Cardiac fibroblast (primary cell): ENCODE measurements at regions not wholly inside any gene's neighbourhood (a gene's known extent, or its start where the extent isn't known, plus 50 kb on each side); places are given as distances from the start of the nearest gene placed in this dataset.

Experiments used
- DNase-seq, 2 donors: peaks; one replicate each; pipeline versions ENCODE4 v3.0.0 to v3.0.0-alpha.2; 2010; ENCODE audit warnings: low read depth in 2 of 2
- H3K4me3 ChIP-seq, 2 donors: replicated peaks in 1 of 2; 1 replicate in 1 of 2; 2 replicates in 1 of 2; pipeline ENCODE4 v1.5.1; 2011; ENCODE audit warnings: low read depth in 2 of 2, low read length in 2 of 2, mild to moderate bottlenecking in 2 of 2, moderate library complexity in 1 of 2
- CTCF ChIP-seq: IDR thresholded peaks from one replicate; pipeline ENCODE4 v1.5.1; 2011; ENCODE audit warnings: low read depth, mild to moderate bottlenecking, low read length, inconsistent platforms

GRCh38 chr1:83671586-83671985 lies 327.3 kb downstream of the TTLL7 start:
- DNase-seq, result no peak
- TF ChIP-seq CTCF, result no peak
- no peak overlapping the region for H3K4me3 ChIP-seq

- TF ChIP-seq CTCF, result no peak
- no peak overlapping the region for H3K4me3 ChIP-seq
- DNase-seq, result no peak
Measured at GRCh38 chr1:83670909-83671565, 327.9 kb downstream of the TTLL7 start.

GRCh38 chr1:83641796-83642443 lies 357.0 kb downstream of the TTLL7 start:
- TF ChIP-seq CTCF, result no peak
- DNase-seq, result peak; percentile 2 to 43
- no peak overlapping the region for H3K4me3 ChIP-seq

- TF ChIP-seq CTCF, result no peak
- DNase-seq, result peak; percentile 22 to 44
- H3K4me3 ChIP-seq, result no peak overlapping the region
Measured at GRCh38 chr1:83641206-83641658, 357.7 kb downstream of the TTLL7 start.

GRCh38 chr1:83639785-83640184 lies 359.1 kb downstream of the TTLL7 start:
- no peak overlapping the region for H3K4me3 ChIP-seq
- DNase-seq, result no peak
- no peak for TF ChIP-seq CTCF

- no peak for TF ChIP-seq CTCF
- no peak overlapping the region for H3K4me3 ChIP-seq
- DNase-seq, result no peak
Measured at GRCh38 chr1:83637586-83637985, 361.3 kb downstream of the TTLL7 start.
